Muscle layer of colon (tissue), 2 donors: ENCODE measurements at regions not wholly inside any gene's neighbourhood (a gene's known extent, or its start where the extent isn't known, plus 50 kb on each side); places are given as distances from the start of the nearest gene placed in this dataset.

Source experiments
- H3K27ac ChIP-seq: one replicate; pipeline ENCODE4 v1.7.0; 2013; ENCODE audit warnings: low read depth, mild to moderate bottlenecking, low read length, moderate library complexity
- H3K27me3 ChIP-seq, 2 donors: one replicate each; pipeline ENCODE4 v1.7.0; 2013; ENCODE audit warnings: low read length in 2 of 2, mild to moderate bottlenecking in 2 of 2; ENCODE audit not compliant: insufficient read depth in 2 of 2, control insufficient read depth in 1 of 2
- H3K36me3 ChIP-seq: one replicate; pipeline ENCODE4 v1.7.0; 2013; ENCODE audit warnings: mild to moderate bottlenecking, low read length; ENCODE audit not compliant: insufficient read depth
- H3K4me1 ChIP-seq: one replicate; pipeline ENCODE4 v1.7.0; 2013; ENCODE audit warnings: mild to moderate bottlenecking, low read length; ENCODE audit not compliant: insufficient read depth
- H3K4me3 ChIP-seq, 2 donors: one replicate each; pipeline ENCODE4 v1.7.0; 2013; ENCODE audit warnings: low read length in 2 of 2, low read depth in 1 of 2, mild to moderate bottlenecking in 1 of 2, moderate library complexity in 1 of 2
- H3K9ac ChIP-seq: one replicate; pipeline ENCODE4 v1.7.0; 2013; ENCODE audit warnings: low read length
- H3K9me3 ChIP-seq: one replicate; pipeline ENCODE4 v1.7.0; 2013; ENCODE audit warnings: mild to moderate bottlenecking, low read length
- donor health status: abdominal sarcoma.
- donor health status: Adenocarcinoma of cecum.

DNA sequence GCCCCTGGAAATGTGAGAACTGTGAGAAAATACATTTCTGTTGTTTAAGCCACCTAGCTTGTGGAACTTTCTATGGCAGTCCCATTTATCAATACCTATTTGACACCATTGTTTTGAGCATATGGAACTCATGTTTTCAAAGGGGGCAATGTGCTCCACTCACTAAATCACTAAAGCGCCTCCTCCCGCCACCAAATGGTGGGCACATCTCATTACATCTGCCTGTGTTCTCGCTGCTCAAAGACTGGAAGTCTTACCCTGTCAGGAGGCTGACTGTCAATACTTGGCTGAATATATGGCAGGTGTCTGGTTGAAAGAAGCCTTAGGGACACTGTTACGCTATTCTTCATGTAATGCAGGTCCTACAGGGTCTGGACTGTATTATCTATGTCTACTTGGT lies 767.7 kb downstream of the TSN start:
- Histone ChIP-seq H3K27ac (no peak overlapping the region), H3K4me1 (no peaks in the 10 kb centered on the region), H3K9me3 (no peaks in the 10 kb centered on the region)

DNA sequence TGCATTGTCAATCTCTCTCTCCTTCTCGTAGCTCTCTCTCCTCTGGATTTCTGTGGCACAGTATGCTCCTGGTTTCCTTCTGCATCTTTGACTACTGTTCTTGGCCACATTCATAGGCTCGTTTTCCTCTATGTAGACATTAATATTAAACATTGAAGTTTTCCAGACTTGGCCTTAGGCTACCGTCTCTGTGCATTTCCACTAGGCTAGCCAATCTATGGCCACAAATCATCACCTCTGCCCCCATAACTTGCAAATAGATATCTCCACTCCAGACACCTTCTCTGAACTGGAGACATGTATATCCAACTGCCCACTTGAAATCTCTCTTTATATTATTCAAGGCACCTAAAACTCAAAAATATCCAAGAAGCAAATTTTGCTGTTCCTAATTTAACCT lies 768.5 kb downstream of the TSN start:
- Histone ChIP-seq H3K9ac (no peak overlapping the region), H3K27me3 (no peaks in the 10 kb centered on the region), H3K27ac (no peak overlapping the region), H3K4me3 (no peak overlapping the region), H3K4me1 (no peaks in the 10 kb centered on the region), H3K36me3 (no peaks in the 10 kb centered on the region), H3K9me3 (no peaks in the 10 kb centered on the region)

More for the DNA sequence above, 767.7 kb downstream of the TSN start:
- Histone ChIP-seq H3K4me3 (no peak overlapping the region), H3K9ac (no peak overlapping the region), H3K36me3 (no peaks in the 10 kb centered on the region), H3K27me3 (no peaks in the 10 kb centered on the region)

DNA sequence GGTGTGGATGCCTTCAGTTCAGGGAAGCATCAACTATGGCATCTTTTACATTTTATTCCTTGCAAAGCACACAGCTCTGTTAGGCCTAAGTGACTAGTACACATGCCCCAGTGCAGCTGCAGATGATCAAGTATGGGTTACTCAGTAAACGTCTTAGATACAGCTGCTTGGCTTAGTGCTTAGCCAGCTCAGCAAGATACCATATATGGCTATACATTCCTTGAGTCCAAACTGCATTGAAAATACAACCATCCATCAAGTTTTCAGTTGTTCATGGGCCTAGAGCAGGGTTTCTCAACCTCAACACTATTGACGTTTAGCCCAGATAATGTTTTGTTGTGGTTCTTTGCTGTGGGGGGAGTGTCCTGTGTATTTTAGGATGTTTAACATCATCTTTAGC lies 769.9 kb downstream of the TSN start:
- no peak overlapping the region for H3K9ac ChIP-seq
- no peak overlapping the region for H3K4me3 ChIP-seq
- H3K9me3 ChIP-seq = no peaks in the 10 kb centered on the region
- H3K27me3 ChIP-seq = no peaks in the 10 kb centered on the region
- no peaks in the 10 kb centered on the region for H3K4me1 ChIP-seq
- no peak overlapping the region for H3K27ac ChIP-seq
- no peaks in the 10 kb centered on the region for H3K36me3 ChIP-seq

DNA sequence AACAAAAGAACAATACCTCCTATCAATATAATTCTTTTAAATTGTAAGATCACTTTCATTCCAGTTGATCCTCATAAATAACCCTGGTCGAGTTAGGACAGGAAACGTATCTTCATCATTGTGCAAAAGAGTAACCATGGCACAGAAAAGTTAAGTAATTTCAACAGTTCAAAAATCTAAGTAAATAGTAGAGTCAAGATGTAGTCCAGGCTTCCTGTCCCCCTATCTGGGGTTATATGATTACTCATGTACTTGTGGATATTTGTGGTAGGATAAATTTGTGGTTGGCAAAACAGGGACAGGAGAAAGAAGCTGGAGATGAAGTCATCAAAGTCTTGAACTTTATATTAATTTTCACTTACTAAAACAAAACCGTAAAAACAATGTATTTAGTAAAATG lies 772.6 kb downstream of the TSN start:
- Histone ChIP-seq H3K36me3 (no peaks in the 10 kb centered on the region), H3K27ac (no peak overlapping the region), H3K27me3 (no peaks in the 10 kb centered on the region), H3K4me1 (no peaks in the 10 kb centered on the region), H3K9me3 (no peaks in the 10 kb centered on the region), H3K4me3 (no peak overlapping the region), H3K9ac (no peak overlapping the region)

DNA sequence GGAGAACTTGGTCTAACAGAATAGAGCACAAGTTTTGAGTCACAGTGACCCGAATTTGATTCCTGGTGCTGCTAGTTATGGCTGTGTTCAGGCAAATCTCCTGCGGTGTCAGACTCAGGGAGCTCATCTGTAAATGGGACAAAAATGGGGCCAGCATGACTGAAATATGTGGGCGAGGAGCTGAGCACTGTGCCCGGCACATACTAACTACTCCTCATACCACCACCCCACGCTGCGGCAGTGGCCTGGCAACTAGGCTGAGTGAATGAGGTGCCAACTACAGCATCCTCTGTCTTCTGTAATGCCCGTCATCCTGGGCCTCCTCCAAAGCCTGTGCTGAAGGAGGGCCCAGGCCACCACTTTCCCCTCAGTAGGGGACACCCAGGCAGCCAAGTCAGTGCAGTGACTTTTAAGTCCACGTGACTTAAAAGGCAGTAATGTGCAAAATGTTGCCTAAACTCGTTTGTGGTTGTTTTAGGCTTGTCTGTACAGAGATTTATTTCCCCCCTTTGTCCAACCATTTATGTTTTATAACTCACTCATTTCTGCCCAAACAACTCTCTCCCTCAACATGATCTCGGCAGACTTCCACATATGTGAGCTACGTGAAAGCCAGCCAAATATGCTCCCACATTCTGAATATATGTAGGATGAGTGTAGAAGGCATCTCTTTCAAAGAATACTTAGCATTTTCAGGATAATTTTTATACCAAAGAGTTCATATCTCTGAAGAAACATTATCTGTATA lies 773.7 kb downstream of the TSN start:
- H3K9ac ChIP-seq = no peak overlapping the region
- H3K36me3 ChIP-seq = no peaks in the 10 kb centered on the region
- no peak overlapping the region for H3K27ac ChIP-seq
- no peaks in the 10 kb centered on the region for H3K4me1 ChIP-seq
- H3K9me3 ChIP-seq = no peaks in the 10 kb centered on the region
- no peaks in the 10 kb centered on the region for H3K27me3 ChIP-seq
- no peak overlapping the region for H3K4me3 ChIP-seq

DNA sequence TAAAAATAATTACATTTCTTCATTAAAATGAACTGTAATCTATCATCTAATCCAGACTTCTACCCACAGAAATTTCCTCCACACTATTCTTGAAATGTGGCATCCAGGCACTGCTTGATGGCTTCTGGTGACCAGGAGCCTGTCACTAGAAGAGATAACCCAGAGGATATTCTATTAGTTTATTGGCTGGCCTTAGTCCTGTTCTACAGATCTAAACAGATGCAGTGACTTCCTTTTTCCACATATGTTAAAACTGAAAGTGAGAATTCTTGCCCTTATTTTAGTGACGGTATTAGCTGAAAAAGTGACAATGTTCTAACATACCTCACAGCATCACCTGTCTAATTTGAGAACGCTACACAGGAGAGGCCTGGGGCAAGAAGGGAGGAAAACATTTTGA lies 775.4 kb downstream of the TSN start:
- H3K27ac ChIP-seq = no peak overlapping the region

DNA sequence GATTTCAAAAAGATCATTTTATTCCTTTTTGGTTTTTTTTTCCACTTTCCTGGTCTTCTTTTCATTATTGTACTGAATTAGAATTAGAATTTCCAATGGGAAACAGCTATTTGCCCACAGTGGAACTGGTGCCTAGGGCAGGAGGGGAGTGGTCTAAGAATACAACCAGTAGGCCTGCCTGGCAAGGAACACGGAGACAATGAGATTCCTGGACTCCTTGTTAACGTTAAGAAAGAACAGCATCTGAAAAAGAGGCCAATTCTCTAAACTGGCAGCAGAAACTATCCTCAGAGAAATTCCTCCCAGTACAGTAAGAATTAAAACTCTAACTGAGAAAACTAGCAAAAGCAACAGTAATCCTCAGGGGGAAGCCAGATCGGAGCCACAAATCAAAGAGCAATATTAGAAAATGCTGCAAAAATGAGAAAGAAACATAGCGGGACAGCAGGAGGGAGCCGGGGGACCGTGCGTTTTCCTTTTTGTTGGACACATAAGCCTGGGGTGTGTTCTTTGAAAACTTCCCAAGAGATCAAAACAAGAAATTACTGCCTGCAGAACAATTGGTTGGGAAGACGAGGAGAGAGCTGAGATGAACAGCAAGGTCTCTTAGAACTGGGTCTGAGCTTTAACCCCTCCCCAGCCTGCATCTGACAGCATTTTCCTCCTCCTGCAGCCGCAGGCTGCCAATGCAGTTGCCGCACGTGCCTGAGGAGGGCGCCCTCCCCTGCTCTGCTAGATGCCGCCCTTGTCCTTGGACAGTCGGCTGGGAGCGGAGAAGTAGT lies 776.0 kb downstream of the TSN start:
- Histone ChIP-seq H3K27me3 (no peaks in the 10 kb centered on the region), H3K9ac (no peak overlapping the region), H3K4me3 (no peak overlapping the region), H3K36me3 (no peaks in the 10 kb centered on the region), H3K27ac (no peak overlapping the region), H3K9me3 (no peaks in the 10 kb centered on the region), H3K4me1 (no peaks in the 10 kb centered on the region)

More for the DNA sequence above, 775.4 kb downstream of the TSN start:
- no peaks in the 10 kb centered on the region for H3K9me3 ChIP-seq
- no peak overlapping the region for H3K9ac ChIP-seq
- H3K4me3 ChIP-seq = no peak overlapping the region
- no peaks in the 10 kb centered on the region for H3K27me3 ChIP-seq
- no peaks in the 10 kb centered on the region for H3K36me3 ChIP-seq
- H3K4me1 ChIP-seq = no peaks in the 10 kb centered on the region

DNA sequence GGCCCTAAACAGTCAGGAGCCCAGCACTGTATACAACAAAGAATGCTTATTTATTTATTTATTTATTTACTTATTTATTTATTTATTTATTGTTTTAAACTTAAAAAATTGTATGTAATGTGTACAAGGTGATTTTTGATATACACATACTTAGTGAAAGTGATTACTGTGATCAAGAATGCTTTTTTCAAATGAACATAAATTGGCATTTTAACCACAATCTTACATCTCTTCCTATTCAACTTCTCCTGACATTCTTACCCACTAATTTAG lies 776.6 kb downstream of the TSN start:
- Histone ChIP-seq H3K4me3 (no peak overlapping the region), H3K4me1 (no peaks in the 10 kb centered on the region), H3K27me3 (no peaks in the 10 kb centered on the region), H3K36me3 (no peaks in the 10 kb centered on the region), H3K27ac (no peak overlapping the region), H3K9ac (no peak overlapping the region), H3K9me3 (no peaks in the 10 kb centered on the region)

DNA sequence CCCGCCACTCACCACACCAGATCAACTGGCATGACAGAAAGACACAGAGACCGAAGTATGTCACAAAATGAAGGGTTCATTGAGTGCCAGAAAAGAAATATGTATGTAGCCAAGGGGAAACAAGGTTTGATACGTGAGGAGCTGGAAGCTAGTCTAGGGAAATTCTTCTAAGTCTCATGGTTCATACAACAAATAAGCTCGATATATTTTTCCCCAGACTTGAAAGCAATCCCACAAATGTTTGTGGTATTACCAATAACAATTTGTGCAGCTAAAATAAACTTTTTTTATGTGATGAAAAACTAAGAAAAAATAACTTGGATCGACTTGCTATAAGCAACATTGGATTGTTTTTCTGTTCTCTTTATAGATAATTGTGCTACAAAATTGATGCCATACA lies 777.0 kb downstream of the TSN start:
- no peaks in the 10 kb centered on the region for H3K27me3 ChIP-seq
- H3K27ac ChIP-seq = no peak overlapping the region
- H3K9me3 ChIP-seq = no peaks in the 10 kb centered on the region

DNA sequence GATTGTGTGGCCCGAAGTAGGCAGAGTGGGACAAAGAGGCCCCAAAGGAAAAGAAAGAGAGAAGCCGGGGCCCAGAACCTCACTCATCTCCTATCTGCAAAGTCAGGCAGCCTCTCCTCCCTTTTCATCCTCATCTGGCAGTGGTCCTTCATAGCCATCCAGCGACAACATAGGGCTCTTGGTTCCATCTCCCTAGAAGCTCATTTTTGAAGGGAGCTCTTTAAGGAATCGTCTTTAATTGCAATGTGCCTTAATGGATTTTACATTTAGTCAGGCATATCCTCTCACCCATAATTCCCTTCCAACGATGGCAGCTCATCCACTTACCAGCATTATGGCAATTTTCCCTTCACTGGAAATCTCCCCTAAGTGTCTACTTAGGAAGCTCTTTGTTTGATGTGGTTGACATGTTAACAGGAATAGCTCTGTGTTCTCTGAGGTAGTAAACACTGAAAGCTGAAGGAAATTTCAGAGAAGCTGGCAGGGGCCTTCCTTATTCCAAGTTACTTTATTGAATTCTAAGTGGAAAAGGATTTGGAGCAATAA lies 780.6 kb downstream of the TSN start:
- Histone ChIP-seq H3K9ac (no peak overlapping the region), H3K27ac (no peak overlapping the region)

More for the DNA sequence above, 777.0 kb downstream of the TSN start:
- no peak overlapping the region for H3K4me3 ChIP-seq
- no peaks in the 10 kb centered on the region for H3K4me1 ChIP-seq
- no peak overlapping the region for H3K9ac ChIP-seq
- no peaks in the 10 kb centered on the region for H3K36me3 ChIP-seq

DNA sequence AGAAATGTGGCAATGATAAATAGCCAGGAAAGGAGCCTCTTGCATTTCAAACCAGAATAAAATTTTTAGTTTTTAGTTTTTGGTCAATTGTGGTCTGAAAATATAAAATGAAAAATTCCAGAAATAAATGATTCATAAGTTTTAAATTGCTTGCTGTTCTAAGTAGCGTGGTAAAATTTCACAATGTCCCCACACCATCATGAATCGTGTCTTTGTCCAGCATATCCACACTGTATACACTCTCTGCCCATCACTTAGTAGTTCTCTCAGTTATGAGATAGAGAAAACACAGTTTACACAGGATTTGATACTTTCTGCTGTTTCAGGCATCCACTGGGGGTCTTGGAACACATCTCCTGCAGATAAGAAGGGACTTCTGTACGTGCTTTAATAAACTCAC lies 783.9 kb downstream of the TSN start:
- no peak overlapping the region for H3K4me3 ChIP-seq

More for the DNA sequence above, 780.6 kb downstream of the TSN start:
- Histone ChIP-seq H3K9me3 (no peaks in the 10 kb centered on the region), H3K4me1 (no peaks in the 10 kb centered on the region), H3K27me3 (no peaks in the 10 kb centered on the region), H3K4me3 (no peak overlapping the region), H3K36me3 (no peaks in the 10 kb centered on the region)

More for the DNA sequence above, 783.9 kb downstream of the TSN start:
- H3K9me3 ChIP-seq = no peaks in the 10 kb centered on the region
- no peaks in the 10 kb centered on the region for H3K27me3 ChIP-seq
- H3K27ac ChIP-seq = no peak overlapping the region
- H3K4me1 ChIP-seq = no peaks in the 10 kb centered on the region
- H3K36me3 ChIP-seq = no peaks in the 10 kb centered on the region
- no peak overlapping the region for H3K9ac ChIP-seq
